Osteocyte (in vitro differentiated cells): ENCODE measurements at regions not wholly inside any gene's neighbourhood (a gene's known extent, or its start where the extent isn't known, plus 50 kb on each side); places are given as distances from the start of the nearest gene placed in this dataset.

ENCODE experiments used
- DNase-seq: peaks from one replicate; pipeline ENCODE4 v3.0.0; 2021; ENCODE audit warnings: mixed read lengths; ENCODE audit not compliant: unreplicated experiment; ENCODE audit errors: extremely low spot score
- H3K27ac Mint-ChIP-seq: one replicate; pipeline ENCODE4 v1.8.0; 2021; ENCODE audit warnings: mild to moderate bottlenecking, mixed read lengths; ENCODE audit not compliant: unreplicated experiment
- H3K27me3 Mint-ChIP-seq: one replicate; pipeline ENCODE4 v1.8.0; 2021; ENCODE audit warnings: mixed read lengths; ENCODE audit not compliant: unreplicated experiment
- H3K36me3 Mint-ChIP-seq: one replicate; pipeline ENCODE4 v1.8.0; 2021; ENCODE audit warnings: mixed read lengths; ENCODE audit not compliant: unreplicated experiment
- H3K4me1 Mint-ChIP-seq: one replicate; pipeline ENCODE4 v1.8.0; 2021; ENCODE audit warnings: mixed read lengths; ENCODE audit not compliant: unreplicated experiment
- H3K4me3 Mint-ChIP-seq: one replicate; pipeline ENCODE4 v1.8.0; 2021; ENCODE audit warnings: mild to moderate bottlenecking, moderate library complexity, mixed read lengths; ENCODE audit not compliant: unreplicated experiment
- H3K9me3 Mint-ChIP-seq: one replicate; pipeline ENCODE4 v1.8.0; 2021; ENCODE audit warnings: mixed read lengths; ENCODE audit not compliant: unreplicated experiment
- CTCF ChIP-seq: fragments of 200-600 bp; sonication (generic); IDR thresholded peaks from 2 replicates; pipeline ENCODE4 v1.5.0; 2021; ENCODE audit warnings: antibody characterized with exemption, mild to moderate bottlenecking, moderate library complexity

- no peak for TF ChIP-seq CTCF
- Mint-ChIP-seq H3K27ac (no peak overlapping the region), H3K4me3 (no peak overlapping the region), H3K9me3 (no peaks in the 10 kb centered on the region), H3K4me1 (peaks cover 22% of the 10 kb centered on the region), H3K27me3 (no peaks in the 10 kb centered on the region), H3K36me3 (no peaks in the 10 kb centered on the region)
- DNase-seq, result no peak
Observed at GRCh38 chr4:123034023-123034422, 111.6 kb upstream of the NUDT6 start.

- H3K9me3 Mint-ChIP-seq, result no peaks in the 10 kb centered on the region
- no peaks in the 10 kb centered on the region for H3K36me3 Mint-ChIP-seq
- H3K27ac Mint-ChIP-seq, result no peak overlapping the region
- H3K27me3 Mint-ChIP-seq, result no peaks in the 10 kb centered on the region
- no peak overlapping the region for H3K4me3 Mint-ChIP-seq
- no peak for TF ChIP-seq CTCF
- DNase-seq, result no peak
- peaks cover 27% of the 10 kb centered on the region for H3K4me1 Mint-ChIP-seq
Observed at GRCh38 chr4:123035239-123035638, 112.8 kb upstream of the NUDT6 start.

GRCh38 chr4:123037804-123038203, 115.4 kb upstream of the NUDT6 start:
- Mint-ChIP-seq H3K4me1 (peaks cover 20% of the 10 kb centered on the region), H3K36me3 (peaks cover 7% of the 10 kb centered on the region), H3K27me3 (no peaks in the 10 kb centered on the region), H3K9me3 (peaks cover 11% of the 10 kb centered on the region), H3K27ac (no peak overlapping the region), H3K4me3 (no peak overlapping the region)
- no peak for DNase-seq
- TF ChIP-seq CTCF, result no peak

GRCh38 chr4:123042095-123042494, 119.7 kb upstream of the NUDT6 start:
- Mint-ChIP-seq H3K27ac (no peak overlapping the region), H3K4me3 (no peak overlapping the region)

GRCh38 chr4:123043013-123043412, 120.6 kb upstream of the NUDT6 start:
- Mint-ChIP-seq H3K9me3 (peaks cover 38% of the 10 kb centered on the region), H3K36me3 (peaks cover 31% of the 10 kb centered on the region), H3K27me3 (no peaks in the 10 kb centered on the region), H3K4me3 (no peak overlapping the region), H3K4me1 (peaks cover 10% of the 10 kb centered on the region), H3K27ac (no peak overlapping the region)
- DNase-seq, result no peak
- no peak for TF ChIP-seq CTCF

More at GRCh38 chr4:123042095-123042494, 119.7 kb upstream of the NUDT6 start:
- H3K4me1 Mint-ChIP-seq, result peaks cover 15% of the 10 kb centered on the region
- no peaks in the 10 kb centered on the region for H3K27me3 Mint-ChIP-seq
- H3K36me3 Mint-ChIP-seq, result peaks cover 26% of the 10 kb centered on the region
- peaks cover 33% of the 10 kb centered on the region for H3K9me3 Mint-ChIP-seq
- no peak for DNase-seq
- TF ChIP-seq CTCF, result no peak
